H9 (cell line): ENCODE measurements at regions not wholly inside any gene's neighbourhood (a gene's known extent, or its start where the extent isn't known, plus 50 kb on each side); places are given as distances from the start of the nearest gene placed in this dataset.

Source experiments
- DNase-seq: peaks from one replicate; pipeline ENCODE4 v3.0.0-alpha.2; 2017
- H2AFZ ChIP-seq: one replicate; pipeline ENCODE4 v1.6.1; 2013; ENCODE audit warnings: mild to moderate bottlenecking, low read length, control low read depth, moderate library complexity
- H2AK5ac ChIP-seq: 2 replicates; pipeline ENCODE4 v1.6.1; 2013; ENCODE audit warnings: low read length, control low read depth, mixed read lengths; ENCODE audit not compliant: insufficient read length
- H2BK120ac ChIP-seq: one replicate; pipeline ENCODE4 v1.6.1; 2013; ENCODE audit warnings: low read depth, mild to moderate bottlenecking, low read length, control low read depth, inconsistent platforms; ENCODE audit not compliant: poor library complexity, severe bottlenecking
- H2BK12ac ChIP-seq: 2 replicates; pipeline ENCODE4 v1.6.1; 2013; ENCODE audit warnings: low read length, control low read depth, mixed read lengths, low read depth; ENCODE audit not compliant: insufficient read length
- H2BK15ac ChIP-seq: 2 replicates; pipeline ENCODE4 v1.6.1; 2013; ENCODE audit warnings: low read depth, low read length, control low read depth
- H2BK20ac ChIP-seq: one replicate; pipeline ENCODE4 v1.6.1; 2013; ENCODE audit warnings: low read depth, mild to moderate bottlenecking, low read length, control low read depth, inconsistent platforms; ENCODE audit not compliant: poor library complexity, severe bottlenecking
- H2BK5ac ChIP-seq: 2 replicates; pipeline ENCODE4 v1.6.1; 2013; ENCODE audit warnings: low read length, control low read depth, mixed read lengths; ENCODE audit not compliant: insufficient read length
- H3K14ac ChIP-seq: 2 replicates; pipeline ENCODE4 v1.6.1; 2013; ENCODE audit warnings: low read length, control low read depth; ENCODE audit not compliant: insufficient read depth
- H3K18ac ChIP-seq: 2 replicates; pipeline ENCODE4 v1.6.1; 2013; ENCODE audit warnings: low read depth, mild to moderate bottlenecking, mixed read lengths, low read length, control low read depth; ENCODE audit not compliant: insufficient read length
- H3K23ac ChIP-seq: 2 replicates; pipeline ENCODE4 v1.6.1; 2013; ENCODE audit warnings: low read length, control low read depth, mixed read lengths, low read depth; ENCODE audit not compliant: insufficient read length
- H3K23me2 ChIP-seq: 2 replicates; pipeline ENCODE4 v1.6.1; 2013; ENCODE audit warnings: low read depth, mild to moderate bottlenecking, mixed read lengths, low read length, control low read depth; ENCODE audit not compliant: insufficient read length, poor library complexity, severe bottlenecking
- H3K27ac ChIP-seq: 2 replicates; pipeline ENCODE4 v1.5.1; 2013; ENCODE audit warnings: low read length, control low read depth, mixed read lengths, low read depth; ENCODE audit not compliant: insufficient read length
- H3K27me3 ChIP-seq: 2 replicates; pipeline ENCODE4 v1.6.1; 2013; ENCODE audit warnings: low read length, control low read depth, inconsistent platforms; ENCODE audit not compliant: insufficient read depth
- H3K4ac ChIP-seq: 2 replicates; pipeline ENCODE4 v1.6.1; 2013; ENCODE audit warnings: low read depth, mild to moderate bottlenecking, control low read depth, inconsistent platforms, low read length, moderate library complexity
- H3K4me1 ChIP-seq: 2 replicates; pipeline ENCODE4 v1.6.1; 2013; ENCODE audit warnings: low read length, control low read depth, inconsistent platforms; ENCODE audit not compliant: insufficient read depth
- H3K4me2 ChIP-seq: 2 replicates; pipeline ENCODE4 v1.6.1; 2013; ENCODE audit warnings: low read length, control low read depth, mixed read lengths; ENCODE audit not compliant: insufficient read length, insufficient read depth
- H3K56ac ChIP-seq: 2 replicates; pipeline ENCODE4 v1.6.1; 2013; ENCODE audit warnings: low read depth, mild to moderate bottlenecking, mixed read lengths, low read length, control low read depth; ENCODE audit not compliant: insufficient read length
- H3K79me1 ChIP-seq: 2 replicates; pipeline ENCODE4 v1.6.1; 2013; ENCODE audit warnings: low read depth, mild to moderate bottlenecking, moderate library complexity, low read length, control low read depth, inconsistent platforms; ENCODE audit not compliant: insufficient read depth, poor library complexity, severe bottlenecking
- H3K79me2 ChIP-seq: 2 replicates; pipeline ENCODE4 v1.6.1; 2013; ENCODE audit warnings: low read length, control low read depth, inconsistent platforms; ENCODE audit not compliant: insufficient read depth
- H3K9ac ChIP-seq: 2 replicates; pipeline ENCODE4 v1.6.1; 2013; ENCODE audit warnings: low read length, control low read depth, mixed read lengths; ENCODE audit not compliant: insufficient read length; ENCODE audit errors: extremely low read depth
- H3K9me3 ChIP-seq: one replicate; pipeline ENCODE4 v1.6.1; 2013; ENCODE audit warnings: low read depth, low read length, inconsistent platforms; ENCODE audit not compliant: control insufficient read depth
- H3T11ph ChIP-seq: one replicate; pipeline ENCODE4 v1.6.1; 2013; ENCODE audit warnings: mild to moderate bottlenecking, low read length, control low read depth, inconsistent platforms
- H4K20me1 ChIP-seq: one replicate; pipeline ENCODE4 v1.6.1; 2013; ENCODE audit not compliant: control insufficient read depth, insufficient read length, insufficient read depth
- H4K5ac ChIP-seq: 2 replicates; pipeline ENCODE4 v1.6.1; 2013; ENCODE audit warnings: low read depth, mild to moderate bottlenecking, mixed read lengths, low read length, control low read depth; ENCODE audit not compliant: insufficient read length
- H4K8ac ChIP-seq: replicated peaks from 2 replicates; pipeline ENCODE4 v1.6.1; 2013; ENCODE audit warnings: low read length, control low read depth, mixed read lengths, low read depth; ENCODE audit not compliant: insufficient read length
- H4K91ac ChIP-seq: 2 replicates; pipeline ENCODE4 v1.6.1; 2013; ENCODE audit warnings: low read depth, mild to moderate bottlenecking, moderate library complexity, mixed read lengths, low read length, control low read depth; ENCODE audit not compliant: insufficient read length
- H3K27ac Mint-ChIP-seq, 3 experiments: 2 replicates in 2 of 3; 3 replicates in 1 of 3; pipeline ENCODE4 v1.8.0; 2020 to 2021; ENCODE audit warnings: mixed read lengths in 3 of 3, mild to moderate bottlenecking in 1 of 3, moderate library complexity in 1 of 3
- H3K27me3 Mint-ChIP-seq: 2 replicates; pipeline ENCODE4 v1.8.0; 2021; ENCODE audit warnings: low read depth, mild to moderate bottlenecking, moderate library complexity, mixed read lengths
- H3K36me3 Mint-ChIP-seq, 3 experiments: 2 replicates in 2 of 3; 3 replicates in 1 of 3; pipeline ENCODE4 v1.8.0; 2020 to 2021; ENCODE audit warnings: low read depth in 3 of 3, mixed read lengths in 3 of 3; ENCODE audit not compliant: insufficient read depth in 1 of 3
- H3K4me1 Mint-ChIP-seq, 2 experiments: 2 replicates each; pipeline ENCODE4 v1.8.0; 2020; ENCODE audit warnings: mixed read lengths in 2 of 2
- H3K4me3 Mint-ChIP-seq, 2 experiments: 2 replicates in 1 of 2; 3 replicates in 1 of 2; pipeline ENCODE4 v1.8.0; 2020 to 2021; ENCODE audit warnings: mild to moderate bottlenecking in 2 of 2, mixed read lengths in 2 of 2, moderate library complexity in 1 of 2
- H3K9me3 Mint-ChIP-seq, 2 experiments: 2 replicates in 1 of 2; 3 replicates in 1 of 2; pipeline ENCODE4 v1.8.0; 2020; ENCODE audit warnings: mild to moderate bottlenecking in 2 of 2, mixed read lengths in 2 of 2, moderate library complexity in 1 of 2
- CTCF ChIP-seq: fragments of 200-600 bp; sonication (generic); conservative IDR thresholded peaks from 3 replicates; pipeline ENCODE4 v1.8.0; 2021; ENCODE audit warnings: antibody characterized with exemption, mild to moderate bottlenecking
- WGBS: extraction: QIAGEN DNeasy Blood & Tissue Kit; methylation state at CpG from one replicate; pipeline ENCODE4 v1.1.7; 2013; ENCODE audit warnings: missing lambda C conversion rate, low lambda C conversion rate, mixed read lengths; ENCODE audit not compliant: insufficient read length; ENCODE audit errors: extremely low coverage; 5-methylcytosine and 5-hydroxymethylcytosine counted together

- no peak overlapping the region for H4K8ac ChIP-seq
- H3K4ac ChIP-seq, result no peak overlapping the region
- H3K4me1 Mint-ChIP-seq, result no peaks in the 10 kb centered on the region
- no peak overlapping the region for H2BK20ac ChIP-seq
- no peaks in the 10 kb centered on the region for H3K79me2 ChIP-seq
- H4K20me1 ChIP-seq, result no peaks in the 10 kb centered on the region
- H3K27me3 ChIP-seq, result no peaks in the 10 kb centered on the region
- no peak overlapping the region for H3K4me3 Mint-ChIP-seq
- H2BK5ac ChIP-seq, result no peak overlapping the region
- no peak overlapping the region for H3K27ac ChIP-seq
- H3K4me1 ChIP-seq, result no peaks in the 10 kb centered on the region
- H2BK12ac ChIP-seq, result no peak overlapping the region
- H3K79me1 ChIP-seq, result no peaks in the 10 kb centered on the region
- H2BK15ac ChIP-seq, result no peak overlapping the region
- H3K23me2 ChIP-seq, result no peaks in the 10 kb centered on the region
- TF ChIP-seq CTCF, result no peak
- H3K23ac ChIP-seq, result no peak overlapping the region
- no peaks in the 10 kb centered on the region for H3K36me3 Mint-ChIP-seq
- no peak overlapping the region for H3K56ac ChIP-seq
- H2BK120ac ChIP-seq, result no peak overlapping the region
- no CpG with 5 or more reads among the region's 1 CpG for WGBS
- no peak overlapping the region for H3K4me2 ChIP-seq
- no peak overlapping the region for H3K9ac ChIP-seq
- H3K27ac Mint-ChIP-seq, result no peak overlapping the region
- H3K14ac ChIP-seq, result no peak overlapping the region
- no peak for DNase-seq
- H2AFZ ChIP-seq, result no peak overlapping the region
- no peak overlapping the region for H3T11ph ChIP-seq
- H3K9me3 Mint-ChIP-seq, result no peaks in the 10 kb centered on the region; a peak in 1 of 5 replicates
- H3K9me3 ChIP-seq, result no peaks in the 10 kb centered on the region
- no peak overlapping the region for H3K18ac ChIP-seq
- no peak overlapping the region for H4K91ac ChIP-seq
- no peak overlapping the region for H4K5ac ChIP-seq
- no peaks in the 10 kb centered on the region for H3K27me3 Mint-ChIP-seq
- H2AK5ac ChIP-seq, result no peak overlapping the region
These were observed 718.5 kb downstream of the SLITRK6 start for GRCh38 chr13:85080691-85081090.
